GM12873 (cell line): ENCODE measurements at regions not wholly inside any gene's neighbourhood (a gene's known extent, or its start where the extent isn't known, plus 50 kb on each side); places are given as distances from the start of the nearest gene placed in this dataset.

Source experiments
- CTCF ChIP-seq: IDR thresholded peaks from 2 replicates; pipeline ENCODE4 v1.5.1; 2012; ENCODE audit warnings: low read depth, mild to moderate bottlenecking, moderate library complexity, low read length, control low read depth; ENCODE audit not compliant: insufficient read depth; ENCODE audit errors: missing control alignments

GRCh38 chr3:23083701-23084100 is 119.4 kb upstream of the UBE2E2 start:
- TF ChIP-seq CTCF: no peak

- no peak for TF ChIP-seq CTCF
Observed at GRCh38 chr3:23084367-23084766, 118.8 kb upstream of the UBE2E2 start.

- no peak for TF ChIP-seq CTCF
Observed at GRCh38 chr3:23085261-23085660, 117.9 kb upstream of the UBE2E2 start.

- no peak for TF ChIP-seq CTCF
Observed at GRCh38 chr3:23086331-23086730, 116.8 kb upstream of the UBE2E2 start.

- no peak for TF ChIP-seq CTCF
Observed at GRCh38 chr3:23086831-23087230, 116.3 kb upstream of the UBE2E2 start.

GRCh38 chr3:23094412-23094811 is 108.7 kb upstream of the UBE2E2 start:
- no peak for TF ChIP-seq CTCF

GRCh38 chr3:23094890-23095462 is 108.2 kb upstream of the UBE2E2 start:
- no peak for TF ChIP-seq CTCF
